HG02623 (cell line): ENCODE measurements at regions not wholly inside any gene's neighbourhood (a gene's known extent, or its start where the extent isn't known, plus 50 kb on each side); places are given as distances from the start of the nearest gene placed in this dataset.
"Not testable (repeated sequence)": the region's sequence is repeated elsewhere in the genome, so short reads cannot be mapped to it uniquely, and the experiment has no call there.

Source experiments
- ATAC-seq: cut with Tn5 transposase; IDR thresholded peaks from one replicate; pipeline ENCODE4 v1.9.1; 2021; ENCODE audit warnings: moderate library complexity; ENCODE audit not compliant: unreplicated experiment

GRCh38 chr1:144140243-144140642 lies 168.5 kb upstream of the FAM72C start:
- ATAC-seq, result not testable (repeated sequence)

DNA sequence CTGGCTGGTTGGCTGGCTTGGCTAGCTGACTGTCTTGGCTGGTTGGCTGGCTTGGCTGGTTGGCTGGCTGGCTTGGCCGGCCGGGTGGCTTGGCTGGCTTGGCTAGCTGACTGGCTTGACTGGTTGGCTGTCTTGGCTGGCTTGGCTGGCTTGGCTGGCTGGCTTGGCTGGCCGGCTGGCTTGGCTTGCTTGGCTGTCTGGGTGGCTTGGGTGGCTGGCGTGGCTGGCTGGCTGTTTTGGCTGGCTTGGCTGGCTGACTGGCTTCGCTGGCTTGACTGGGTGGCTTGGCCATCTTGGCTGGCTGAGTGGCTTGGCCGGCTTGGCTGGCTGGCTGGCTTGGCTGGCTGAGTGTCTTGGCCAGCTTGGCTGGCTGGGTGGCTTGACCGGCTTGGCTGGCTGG lies 133.2 kb upstream of the FAM72C start:
- not testable (repeated sequence) for ATAC-seq

DNA sequence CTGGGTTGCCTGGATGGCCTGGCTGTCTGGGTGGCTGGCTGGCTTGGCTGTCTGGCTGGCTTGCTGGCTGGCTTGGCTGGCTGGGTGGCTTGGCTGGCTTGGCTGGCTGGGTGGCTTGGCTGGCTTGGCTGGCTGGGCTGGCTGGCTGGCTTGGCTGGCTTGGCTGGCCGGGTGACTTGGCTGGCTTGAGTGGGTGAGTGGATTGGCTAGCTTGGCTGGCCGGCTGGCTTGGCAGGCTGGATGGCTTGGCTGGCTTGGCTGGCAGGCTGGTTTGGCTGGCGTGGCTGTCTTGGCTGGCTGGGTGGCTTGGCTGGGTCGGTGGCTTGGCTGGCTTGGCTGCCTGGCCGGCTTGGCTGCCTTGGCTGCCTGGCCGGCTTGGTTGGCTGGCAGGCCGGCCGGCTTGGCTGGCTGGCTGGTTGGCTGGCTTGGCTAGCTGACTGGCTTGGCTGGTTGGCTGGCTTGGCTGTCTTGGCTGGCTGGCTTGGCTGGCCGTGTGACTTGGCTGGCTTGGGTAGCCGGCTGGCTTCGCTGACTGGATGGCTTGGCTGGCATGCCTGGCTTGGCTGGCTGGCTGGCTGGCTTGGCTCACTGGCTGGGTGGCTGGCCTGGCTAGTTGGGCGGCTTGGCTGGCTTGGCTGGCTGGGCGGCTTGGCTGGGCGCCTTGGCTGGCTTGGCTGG lies 132.4 kb upstream of the FAM72C start:
- ATAC-seq, result not testable (repeated sequence)

DNA sequence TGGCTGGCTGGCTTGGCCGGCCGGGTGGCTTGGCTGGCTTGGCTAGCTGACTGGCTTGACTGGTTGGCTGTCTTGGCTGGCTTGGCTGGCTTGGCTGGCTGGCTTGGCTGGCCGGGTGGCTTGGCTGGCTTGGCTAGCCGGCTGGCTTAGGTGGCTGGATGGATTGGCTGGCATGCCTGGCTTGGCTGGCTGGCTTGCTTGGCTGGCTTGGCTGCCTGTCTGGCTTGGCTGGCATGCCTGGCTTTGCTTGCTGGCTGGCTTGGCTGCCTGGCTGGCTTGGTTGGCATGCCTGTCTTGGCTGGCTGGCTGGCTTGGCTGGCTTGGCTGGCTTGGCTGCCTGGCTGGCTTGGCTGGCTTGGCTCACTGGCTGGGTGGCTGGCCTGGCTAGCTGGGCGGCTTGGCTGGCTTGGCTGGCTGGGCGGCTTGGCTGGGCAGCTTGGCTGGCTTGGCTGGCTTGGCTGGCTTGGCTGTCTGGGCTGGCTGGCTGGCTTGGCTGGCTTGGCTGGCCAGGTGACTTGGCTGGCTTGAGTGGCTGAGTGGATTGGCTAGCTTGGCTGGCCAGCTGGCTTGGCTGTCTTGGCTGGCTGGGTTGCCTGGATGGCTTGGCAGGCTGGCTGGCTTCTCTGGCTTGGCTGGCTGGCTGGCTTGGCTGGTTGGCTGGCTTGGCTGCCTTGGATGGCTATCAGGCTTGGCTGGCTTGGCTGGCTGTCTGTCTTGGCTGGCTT lies 131.5 kb upstream of the FAM72C start:
- not testable (repeated sequence) for ATAC-seq

- not testable (repeated sequence) for ATAC-seq
Measured at GRCh38 chr1:144102046-144102745, 130.4 kb upstream of the FAM72C start.

DNA sequence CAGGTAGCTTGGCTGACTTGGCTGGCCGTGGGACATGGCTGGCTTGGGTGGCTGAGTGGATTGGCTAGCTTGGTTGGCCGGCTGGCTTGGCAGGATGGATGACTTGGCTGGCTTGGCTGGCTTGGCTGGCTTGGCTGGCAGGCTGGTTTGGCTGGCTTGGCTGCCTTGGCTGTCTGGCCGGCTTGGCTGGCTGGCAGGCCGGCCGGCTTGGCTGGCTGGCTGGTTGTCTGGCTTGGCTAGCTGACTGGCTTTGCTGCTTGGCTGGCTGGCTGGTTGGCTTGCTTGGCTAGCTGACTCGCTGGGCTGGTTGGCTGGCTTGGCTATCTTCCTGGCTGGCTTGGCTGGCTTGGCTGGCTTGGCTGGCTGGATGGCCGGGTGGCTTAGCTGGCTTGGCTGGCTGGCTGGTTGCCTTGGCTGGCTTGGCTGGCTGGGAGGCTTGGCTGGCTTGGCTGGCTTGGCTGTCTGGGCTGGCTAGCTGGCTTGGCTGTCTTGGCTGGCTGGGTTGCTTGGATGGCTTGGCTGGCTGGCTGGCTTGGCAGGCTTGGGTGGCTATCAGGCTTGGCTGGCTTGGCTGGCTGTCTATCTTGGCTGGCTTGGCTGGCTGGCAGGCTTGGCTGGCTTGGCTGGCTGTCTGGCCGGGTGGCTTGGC lies 129.7 kb upstream of the FAM72C start:
- no peak for ATAC-seq

- ATAC-seq, result not testable (repeated sequence)
Measured at GRCh38 chr1:144077167-144077841, 105.5 kb upstream of the FAM72C start.

GRCh38 chr1:144076646-144077045 lies 104.9 kb upstream of the FAM72C start:
- not testable (repeated sequence) for ATAC-seq

DNA sequence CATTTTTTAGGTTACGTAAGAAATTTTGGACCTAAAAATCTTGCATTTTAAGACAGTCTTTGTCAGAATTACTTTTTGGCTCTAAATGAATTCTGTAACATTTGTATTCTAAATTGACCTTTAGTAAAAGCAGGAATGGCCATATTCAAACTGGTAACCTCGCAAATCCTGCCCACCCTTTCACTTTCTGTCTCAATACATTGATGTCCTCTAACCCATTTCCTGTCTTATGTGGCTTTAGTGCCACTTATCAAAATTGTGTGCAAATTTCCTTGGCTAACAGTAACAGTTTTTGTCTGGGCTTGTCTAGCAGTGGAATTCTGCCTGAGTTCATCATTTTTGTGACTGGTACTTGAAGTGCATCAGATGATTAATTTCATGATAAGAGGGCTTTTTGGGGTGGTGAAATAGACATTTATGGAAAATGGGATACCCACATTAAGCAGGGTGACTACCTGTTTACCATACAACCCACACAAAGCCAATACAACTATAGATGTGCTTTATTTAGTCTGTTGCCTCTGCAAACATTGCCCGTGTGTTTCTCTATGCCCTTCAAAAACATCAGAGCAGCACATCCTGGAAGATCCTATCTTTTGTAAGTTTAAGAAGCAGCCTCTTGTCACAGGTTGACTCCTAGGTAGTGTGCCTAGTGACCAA lies 98.7 kb upstream of the FAM72C start:
- ATAC-seq, result not testable (repeated sequence)

GRCh38 chr1:144067042-144067441 lies 95.3 kb upstream of the FAM72C start:
- ATAC-seq, result not testable (repeated sequence)

DNA sequence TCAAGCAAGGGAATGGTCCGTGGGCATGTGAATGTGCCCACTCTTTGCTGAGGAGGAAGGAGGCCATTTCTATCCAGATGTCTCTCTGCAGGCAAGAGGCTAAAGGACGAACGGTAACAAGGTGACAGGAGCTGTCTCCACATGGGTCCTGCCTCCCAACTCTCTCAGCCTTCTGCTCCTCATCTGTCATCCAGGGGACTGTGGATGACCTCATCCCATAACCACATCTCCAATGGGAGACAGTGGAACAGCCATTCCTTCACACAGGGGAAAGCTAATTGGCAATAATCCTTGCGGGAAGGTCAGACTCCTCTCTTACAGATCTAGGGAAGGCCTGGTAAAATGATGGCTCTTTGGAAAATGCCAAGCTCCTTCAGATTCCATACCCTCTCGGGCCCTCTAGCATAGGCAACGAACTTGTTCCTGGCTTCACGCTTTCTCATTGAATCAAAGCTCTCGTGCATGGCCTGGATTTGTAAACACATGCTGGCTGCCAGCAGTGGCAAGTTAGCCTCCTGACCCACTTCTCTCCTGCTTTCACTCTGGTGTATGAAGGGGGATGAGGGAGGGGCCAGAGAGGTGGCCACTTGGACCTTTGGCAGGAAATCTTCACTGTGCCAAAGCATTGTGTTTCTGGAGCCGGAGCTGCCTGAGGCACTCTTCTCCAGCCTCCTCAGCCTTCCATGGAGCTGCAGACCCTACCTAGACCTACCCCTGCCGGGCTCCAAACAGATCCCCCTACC lies 94.5 kb upstream of the FAM72C start:
- ATAC-seq, result not testable (repeated sequence)

- ATAC-seq, result not testable (repeated sequence)
Measured at GRCh38 chr1:144065299-144066060, 93.7 kb upstream of the FAM72C start.

GRCh38 chr1:144049365-144049764 lies 77.6 kb upstream of the FAM72C start:
- ATAC-seq, result not testable (repeated sequence)

- ATAC-seq, result not testable (repeated sequence)
Measured at GRCh38 chr1:144046645-144047044, 74.9 kb upstream of the FAM72C start.

DNA sequence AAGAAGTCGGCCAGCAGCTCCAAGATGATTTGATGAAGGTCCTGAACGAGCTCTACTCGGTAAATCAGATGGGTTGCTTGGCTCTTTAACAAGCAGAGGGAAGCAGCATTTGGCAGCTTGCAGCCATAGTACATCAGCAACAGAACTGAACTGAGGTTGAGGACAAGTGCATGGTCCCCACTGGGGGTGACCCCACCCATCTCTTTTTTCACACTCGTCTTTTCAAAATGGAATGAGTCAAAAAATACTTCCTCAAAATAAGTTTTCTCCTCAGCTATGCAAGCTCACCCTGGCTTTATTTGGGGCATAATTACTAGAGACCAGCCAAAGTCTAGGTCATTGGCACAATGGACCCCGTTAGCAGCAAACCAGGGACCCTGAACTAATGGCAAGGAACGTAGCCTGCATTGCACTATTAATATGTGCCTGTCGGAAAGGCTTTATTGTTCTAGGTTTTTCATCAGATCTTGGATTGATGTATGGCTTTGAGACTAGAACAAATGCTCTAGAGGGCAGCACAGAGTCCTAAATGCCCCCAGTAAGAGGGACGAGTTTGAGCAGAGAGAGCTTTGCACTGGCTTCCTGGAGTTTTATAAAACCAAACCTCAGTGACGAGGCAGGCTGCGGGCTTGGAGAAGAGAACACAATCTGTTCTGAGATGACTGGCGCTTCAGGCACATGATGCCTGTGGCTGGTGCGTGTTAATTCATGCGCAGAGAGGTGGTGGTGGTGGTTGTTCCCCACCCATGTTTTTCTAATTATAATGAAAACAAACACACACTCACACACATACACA lies 74.2 kb upstream of the FAM72C start:
- not testable (repeated sequence) for ATAC-seq

DNA sequence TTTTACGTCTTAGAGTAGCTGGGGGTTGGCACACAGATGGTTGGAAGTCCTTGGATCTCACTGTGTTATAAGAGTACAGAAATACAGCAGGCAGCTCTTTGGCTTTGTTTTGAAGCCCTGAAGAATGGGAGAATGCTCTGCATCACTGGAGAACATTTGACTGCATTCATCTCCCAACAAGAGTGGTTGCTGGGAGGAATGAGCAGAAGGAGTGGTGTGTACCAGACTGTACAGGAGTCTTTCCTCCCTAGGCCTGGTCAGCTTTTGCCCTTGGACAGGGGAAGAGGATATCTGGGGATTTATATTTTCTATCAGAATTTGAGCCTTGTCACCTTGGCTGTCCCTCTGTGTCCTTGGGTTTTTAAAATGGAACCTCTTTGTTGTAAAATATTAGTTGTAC lies 70.5 kb upstream of the FAM72C start:
- not testable (repeated sequence) for ATAC-seq

DNA sequence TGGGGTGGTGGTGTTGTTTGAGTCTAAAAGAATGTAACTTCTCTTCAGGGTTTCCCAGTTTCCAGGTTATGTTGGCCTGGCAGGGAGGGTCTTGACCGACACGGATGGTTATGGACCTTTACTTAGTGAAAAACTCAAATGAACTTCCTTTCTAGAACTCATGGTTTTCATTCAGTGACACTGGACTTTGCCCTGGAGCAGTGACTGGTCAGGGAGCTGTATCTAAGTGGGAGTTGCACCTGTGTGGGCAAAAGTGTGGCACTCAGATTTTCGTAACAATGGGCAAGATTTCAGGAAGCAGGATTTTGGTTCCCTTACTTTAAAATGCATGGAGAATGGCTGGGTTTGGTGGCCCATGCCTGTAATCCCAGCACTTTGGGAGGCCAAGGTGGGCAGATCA lies 68.5 kb upstream of the FAM72C start:
- not testable (repeated sequence) for ATAC-seq

DNA sequence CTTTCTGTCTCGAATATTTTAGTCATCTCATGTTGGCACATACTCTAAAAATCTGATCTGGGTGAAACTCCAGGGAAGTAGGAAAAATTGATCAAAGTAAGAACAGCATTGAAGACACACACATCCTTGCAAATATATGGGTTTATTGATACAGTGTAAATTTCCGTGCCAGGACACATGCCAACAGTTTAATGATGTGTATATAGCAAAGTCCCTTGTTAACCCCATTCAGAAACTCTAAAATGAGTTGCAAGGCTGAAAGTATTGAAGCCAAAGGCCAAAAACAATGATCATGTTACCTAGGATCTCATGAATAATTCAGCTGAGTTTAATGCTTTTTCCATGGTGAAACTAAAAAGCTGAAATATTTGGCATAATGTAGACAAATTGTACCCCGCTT lies 62.3 kb upstream of the FAM72C start:
- ATAC-seq, result not testable (repeated sequence)
